ENCODE measurements at regions not wholly inside any gene's neighbourhood (a gene's known extent, or its start where the extent isn't known, plus 50 kb on each side); places are given as distances from the start of the nearest gene placed in this dataset.
"Not testable (repeated sequence)": the region's sequence is repeated elsewhere in the genome, so short reads cannot be mapped to it uniquely, and the experiment has no call there.

DNA sequence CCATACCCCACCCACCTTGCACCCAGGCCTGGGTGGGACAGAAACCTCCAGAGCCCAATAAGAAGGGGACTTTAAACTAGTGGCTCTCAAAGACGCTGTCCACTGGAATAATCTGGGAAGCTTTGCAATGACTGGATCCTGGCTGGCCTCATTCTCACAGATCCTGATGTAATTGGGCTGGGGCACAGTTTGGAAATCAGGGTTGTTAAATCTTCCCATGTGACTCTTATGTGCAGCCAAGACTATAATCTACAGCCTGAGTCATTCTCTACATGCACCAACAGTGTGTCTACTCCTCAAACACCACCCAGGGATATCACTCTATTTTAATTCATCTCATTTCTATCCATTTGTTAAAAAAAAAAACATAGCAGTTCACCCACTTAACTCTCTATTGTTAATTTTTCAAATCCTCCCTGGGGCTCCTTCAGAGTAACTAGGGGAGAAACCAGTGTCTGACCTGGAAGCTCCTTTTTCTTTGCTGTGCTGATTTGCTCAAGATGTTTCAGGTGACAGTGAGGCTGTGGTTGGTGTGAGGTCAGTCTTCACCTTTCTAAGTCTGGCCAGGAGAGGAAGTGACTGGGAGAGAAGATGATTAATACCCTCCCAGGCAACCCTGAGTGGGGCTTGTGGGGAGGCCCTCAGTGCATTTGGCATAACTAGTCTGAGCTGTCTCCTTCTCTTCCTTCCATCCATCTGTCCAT, 211.6 kb upstream of the SFSWAP start:
- intact Hi-C loops (cut with micrococcal nuclease), result no loop called here

DNA sequence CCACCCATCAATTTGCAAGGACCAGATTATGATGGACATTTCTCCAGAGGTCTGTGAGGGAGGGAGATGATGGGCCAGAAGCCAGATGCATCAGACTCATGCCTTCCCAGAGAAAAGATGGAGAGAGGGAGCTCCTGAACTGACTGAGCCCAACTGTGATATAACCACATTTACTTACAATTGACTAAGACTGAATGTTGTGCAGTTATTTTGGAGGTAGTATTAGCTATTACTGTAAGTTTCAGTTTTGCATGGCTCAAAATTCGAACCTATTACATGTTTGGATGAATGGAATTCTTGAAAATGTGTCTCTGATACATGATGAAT, 211.1 kb upstream of the SFSWAP start:
- intact Hi-C loops (cut with micrococcal nuclease), result no loop called here

DNA sequence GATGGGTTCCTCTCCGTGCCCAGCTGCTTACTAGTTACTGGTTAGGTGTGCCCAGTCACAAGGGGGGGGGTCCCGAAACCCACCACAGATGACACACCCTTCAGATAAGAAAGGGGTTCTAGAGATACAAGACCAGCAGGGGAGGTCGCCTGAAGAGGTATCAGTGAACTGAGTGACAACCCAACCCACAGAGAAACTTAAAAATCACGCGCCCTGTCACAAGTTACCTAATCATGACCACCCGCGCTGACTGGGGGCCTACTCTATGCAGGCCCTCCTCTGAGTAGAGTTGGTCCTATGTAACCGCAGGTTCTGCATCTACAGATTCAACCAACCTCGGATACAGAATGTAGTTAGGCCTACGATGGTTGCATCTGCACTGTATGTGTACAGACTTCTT, 210.3 kb upstream of the SFSWAP start:
- intact Hi-C loops (cut with micrococcal nuclease), result no loop called here

DNA sequence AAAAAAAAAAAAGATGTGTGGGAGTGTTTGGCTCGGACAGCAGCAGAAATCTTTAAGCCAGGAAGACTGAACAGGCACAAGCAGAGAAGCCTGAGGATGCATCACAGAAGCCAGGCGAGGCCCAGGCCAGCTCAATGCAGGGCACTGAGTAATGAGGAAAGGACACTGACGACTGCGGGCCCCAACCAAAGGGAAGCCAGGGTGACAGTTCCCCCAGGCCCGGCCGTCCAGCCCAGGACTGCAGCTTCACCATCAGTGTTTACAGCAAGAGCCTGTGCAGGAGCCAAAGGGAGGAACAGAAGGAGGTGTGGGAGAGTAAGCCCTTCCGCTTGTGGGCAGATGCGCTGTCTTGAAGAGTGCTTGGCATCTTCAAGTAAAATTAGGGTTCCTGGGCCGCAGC, 205.3 kb upstream of the SFSWAP start:
- intact Hi-C loops (cut with micrococcal nuclease), result no loop called here

DNA sequence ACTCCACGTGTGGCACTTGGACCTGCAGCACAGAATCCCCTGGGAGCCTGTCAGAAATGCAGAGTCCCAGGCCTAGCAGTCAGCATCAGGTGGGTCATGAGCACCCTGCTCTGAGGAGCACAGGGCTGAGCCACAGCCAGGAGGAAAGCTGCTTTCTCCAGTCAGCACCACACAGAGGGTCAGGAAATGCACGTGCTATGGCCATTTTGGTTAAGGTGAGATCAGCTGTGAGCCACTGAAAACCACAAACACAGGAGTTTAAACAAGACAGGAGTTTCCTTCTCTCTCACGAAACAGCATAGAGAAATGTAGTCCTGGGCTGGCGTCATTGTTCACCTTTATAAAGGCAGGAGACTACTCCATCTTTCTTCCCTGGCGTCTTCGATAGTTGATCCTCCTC, 204.5 kb upstream of the SFSWAP start:
- intact Hi-C loops (cut with micrococcal nuclease), result no loop called here

DNA sequence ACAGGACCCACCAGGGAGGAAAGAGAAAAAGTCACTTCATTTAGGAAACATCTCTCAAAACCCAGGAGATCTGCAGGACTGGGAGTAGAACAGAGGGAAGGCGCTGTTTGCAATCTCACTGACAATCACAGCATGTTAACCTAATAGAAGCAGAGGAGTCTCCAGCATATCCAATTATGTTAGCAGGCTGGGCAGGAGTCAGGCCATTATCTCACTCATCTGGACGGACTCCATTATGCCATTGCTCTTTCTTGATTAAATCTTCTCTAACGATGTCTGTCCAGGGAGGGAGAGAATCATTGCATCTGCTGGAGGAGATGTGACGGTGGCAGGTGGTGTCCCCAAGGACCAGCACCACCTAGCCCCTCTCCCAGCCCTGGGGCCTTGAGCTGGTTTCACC, 203.8 kb upstream of the SFSWAP start:
- intact Hi-C loops (cut with micrococcal nuclease), result no loop called here

DNA sequence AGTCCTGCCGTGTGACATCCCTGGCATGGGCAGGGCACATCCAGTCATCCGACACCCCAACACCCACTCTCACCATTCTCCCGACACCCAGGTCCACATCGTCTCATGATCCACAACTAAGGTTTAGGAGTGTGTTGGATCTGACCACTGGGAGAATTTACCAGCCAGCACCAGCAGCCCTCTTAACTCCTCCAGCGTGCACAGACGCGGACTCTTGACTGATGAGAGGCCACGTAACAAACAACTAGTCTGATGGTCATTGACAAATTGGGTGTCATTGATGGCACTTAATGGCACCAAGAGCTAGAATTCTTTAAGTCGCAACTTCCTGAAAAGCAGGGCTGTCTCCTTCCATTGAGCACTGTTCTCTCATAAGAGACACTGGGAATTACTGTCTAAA, 203.0 kb upstream of the SFSWAP start:
- intact Hi-C loops (cut with micrococcal nuclease), result no loop called here

DNA sequence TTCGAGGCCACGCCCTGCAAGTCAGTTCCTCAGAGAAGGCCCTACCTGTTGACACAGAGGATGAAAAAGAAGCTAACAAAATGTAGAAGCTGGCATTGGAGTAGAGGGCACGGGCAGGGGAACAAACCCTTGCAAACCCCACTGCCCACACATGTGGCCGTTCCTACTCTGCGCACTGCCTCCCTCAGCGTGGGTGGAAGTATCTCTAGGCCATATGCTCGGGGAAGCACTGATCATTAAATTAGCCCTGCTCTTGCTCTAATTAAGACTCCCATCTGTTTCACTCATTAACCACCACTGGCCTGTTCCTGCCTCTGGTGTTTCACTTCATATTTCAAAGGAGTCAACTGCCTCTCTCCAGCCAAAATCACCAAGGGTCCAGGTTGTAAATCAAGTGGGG, 201.2 kb upstream of the SFSWAP start:
- intact Hi-C loops (cut with micrococcal nuclease), result no loop called here

DNA sequence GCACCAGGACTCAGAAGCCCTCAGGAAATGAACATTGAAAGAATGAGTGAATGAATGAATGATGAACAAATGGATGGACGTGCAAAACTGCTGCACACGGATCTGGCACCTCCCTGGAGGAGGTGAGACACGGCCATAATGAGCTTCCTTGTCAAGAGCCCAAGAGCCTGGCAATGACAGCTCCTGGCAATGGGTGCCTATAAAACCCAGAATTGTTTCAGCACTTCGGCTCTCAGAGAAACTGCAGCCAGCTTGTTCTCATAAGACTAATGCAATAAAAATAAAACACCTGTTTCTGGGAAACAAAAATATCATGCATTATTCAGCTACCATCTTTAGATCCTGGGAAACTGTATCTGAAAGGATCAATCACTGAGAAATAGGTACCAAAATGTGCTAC, 200.5 kb upstream of the SFSWAP start:
- intact Hi-C loops (cut with micrococcal nuclease), result no loop called here

DNA sequence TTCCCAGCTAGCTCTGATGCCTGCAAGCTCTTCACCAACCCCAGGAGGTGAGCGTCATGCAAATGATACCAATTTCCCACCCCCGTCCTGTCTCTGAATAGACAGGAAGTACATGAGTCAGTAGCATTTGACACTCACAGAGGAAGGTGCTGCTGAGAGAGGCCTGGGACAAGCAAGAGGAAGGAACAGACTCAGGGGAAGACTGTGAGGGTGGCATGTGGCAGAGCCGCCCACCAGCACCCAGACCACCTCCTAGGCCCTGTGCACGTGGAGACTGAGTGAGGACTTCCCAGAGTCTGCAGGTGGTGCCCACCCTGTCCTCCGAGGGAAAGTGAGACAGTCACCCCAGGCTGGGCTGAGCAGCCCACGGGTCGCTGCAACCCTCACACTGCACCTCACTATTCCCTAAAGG, 199.5 kb upstream of the SFSWAP start:
- intact Hi-C loops (cut with micrococcal nuclease), result loop anchor here (1.0 kb wide), 1 partner anchor 93 kb away; no protein-coding TSS in a partner anchor

DNA sequence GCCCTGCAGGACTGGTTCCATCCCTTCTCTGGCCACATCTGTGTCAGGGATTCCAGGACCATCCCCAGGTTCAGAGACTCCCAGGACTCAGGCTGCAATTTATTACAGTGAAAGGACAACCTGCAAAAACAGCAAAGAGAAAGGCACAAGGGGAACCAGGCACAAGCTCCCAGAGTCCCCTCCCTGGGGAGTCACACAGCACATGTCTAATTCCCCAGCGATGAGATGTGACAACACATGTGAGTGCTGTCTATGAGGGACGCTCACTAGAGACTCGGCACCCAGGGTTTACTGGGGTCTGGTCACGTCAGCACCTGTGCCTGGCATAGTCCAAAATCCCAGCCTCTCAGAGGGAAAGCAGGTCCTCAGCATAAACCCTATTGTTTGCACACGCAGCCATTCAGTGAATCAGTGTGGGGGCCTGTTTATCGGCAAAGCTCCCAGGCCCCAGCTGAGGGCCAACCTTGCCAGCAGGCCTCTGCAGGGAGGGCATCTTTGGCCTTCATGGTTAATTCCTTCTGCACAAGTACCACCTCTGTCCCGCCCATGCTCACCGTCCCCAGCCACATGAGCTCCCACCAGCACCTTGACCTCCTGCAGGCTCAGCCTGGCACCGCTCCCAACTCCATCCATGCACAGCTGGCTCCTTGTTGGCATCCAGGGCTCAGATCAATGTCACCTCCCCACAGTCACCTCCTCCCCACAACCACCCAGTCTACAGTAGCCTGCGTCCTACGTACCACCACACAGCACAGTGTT, 198.9 kb upstream of the SFSWAP start:
- intact Hi-C loops (cut with micrococcal nuclease), result loop anchor here (1.0 kb wide), 1 partner anchor 92 kb away; no protein-coding TSS in a partner anchor

DNA sequence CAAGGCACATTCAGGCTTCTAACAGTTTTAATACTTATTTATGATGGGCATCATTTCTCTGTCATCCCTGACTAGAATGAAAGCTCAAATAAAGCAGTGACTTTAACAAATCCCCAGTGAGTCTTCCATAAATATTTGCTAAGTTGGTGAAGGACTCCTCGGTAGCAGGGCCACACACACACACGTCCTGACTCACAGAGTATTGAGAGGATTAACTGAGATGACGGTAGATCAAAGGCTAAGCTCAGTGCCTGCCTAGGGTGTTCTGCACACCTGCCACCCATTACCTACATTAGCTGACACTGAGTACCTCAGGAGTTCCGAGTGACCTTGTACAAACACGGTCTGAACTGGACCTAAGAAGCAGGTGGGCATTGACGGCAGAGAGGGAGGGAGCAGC, 197.3 kb upstream of the SFSWAP start:
- intact Hi-C loops (cut with micrococcal nuclease), result no loop called here

DNA sequence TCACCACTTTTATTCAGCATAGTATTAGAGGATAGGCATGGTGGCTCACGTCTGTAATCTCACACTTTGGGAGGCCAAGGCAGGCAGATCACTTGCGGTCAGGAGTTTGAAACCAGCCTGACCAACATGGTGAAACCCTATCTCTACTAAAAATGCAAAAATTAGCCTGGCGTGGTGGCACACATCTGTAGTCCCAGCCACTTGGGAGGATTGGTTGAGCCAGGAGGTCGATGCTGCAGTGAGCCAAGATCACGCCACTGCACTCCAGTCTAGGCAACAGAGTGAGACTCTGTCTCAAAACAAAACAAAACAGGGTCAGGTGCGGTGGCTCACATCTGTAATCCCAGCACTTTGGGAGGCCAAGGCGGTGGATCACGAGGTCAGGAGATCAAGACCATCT, 190.3 kb upstream of the SFSWAP start:
- intact Hi-C loops (cut with micrococcal nuclease), result not testable (repeated sequence)

DNA sequence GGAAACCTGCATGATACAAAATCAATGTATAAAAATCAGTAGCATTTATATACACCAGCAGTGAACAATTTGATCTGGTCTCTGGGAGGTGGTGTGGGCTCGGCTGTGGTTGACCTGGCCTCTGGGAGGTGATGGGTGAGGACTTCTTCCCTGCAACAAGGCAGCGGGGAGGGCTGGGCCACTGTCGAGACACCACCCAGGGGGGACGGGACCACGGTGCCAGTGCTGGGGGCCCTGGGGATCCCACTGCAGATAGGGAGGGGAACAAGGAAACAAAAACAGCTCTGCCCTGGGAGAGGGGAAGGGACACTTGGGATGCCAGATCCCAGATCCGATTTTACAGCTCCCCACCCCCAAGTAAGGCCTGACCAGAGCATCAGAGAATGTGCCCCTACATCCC, 189.6 kb upstream of the SFSWAP start:
- intact Hi-C loops (cut with micrococcal nuclease), result no loop called here

DNA sequence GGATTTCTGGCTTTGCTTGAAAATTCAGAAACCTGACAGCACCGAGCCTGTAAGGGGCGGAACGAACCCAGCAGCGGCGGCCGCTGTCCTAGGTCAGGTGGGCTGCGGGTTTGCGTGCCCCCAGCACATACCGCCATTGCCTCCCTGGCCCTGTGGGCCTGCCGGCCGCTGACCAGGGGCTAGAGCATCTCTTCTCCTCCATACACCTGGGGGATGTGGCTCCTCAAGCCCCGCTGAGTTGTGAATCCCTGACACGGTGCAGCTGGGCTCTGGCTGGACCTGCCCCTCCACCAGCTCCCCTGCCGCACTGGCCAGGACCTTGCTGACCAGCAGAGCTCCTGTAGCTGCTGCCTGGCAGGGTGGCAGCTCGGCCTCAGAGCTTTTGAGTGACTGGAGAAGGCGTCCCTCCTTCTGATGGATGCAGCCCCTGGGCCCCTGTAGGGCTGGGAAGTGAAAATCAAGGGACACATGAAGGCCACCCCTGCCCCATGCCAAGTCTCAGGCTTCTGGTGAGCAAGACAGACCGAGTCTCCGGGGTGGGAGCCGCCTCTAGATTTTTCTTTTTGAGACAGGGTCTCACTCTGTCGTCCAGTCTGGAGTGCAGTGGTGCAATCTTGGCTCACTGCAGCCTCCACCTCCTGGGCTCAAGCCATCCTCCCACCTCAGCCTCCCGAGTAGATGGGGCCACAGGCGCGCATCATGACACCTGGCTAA, 184.9 kb upstream of the SFSWAP start:
- intact Hi-C loops (cut with micrococcal nuclease), result no loop called here

DNA sequence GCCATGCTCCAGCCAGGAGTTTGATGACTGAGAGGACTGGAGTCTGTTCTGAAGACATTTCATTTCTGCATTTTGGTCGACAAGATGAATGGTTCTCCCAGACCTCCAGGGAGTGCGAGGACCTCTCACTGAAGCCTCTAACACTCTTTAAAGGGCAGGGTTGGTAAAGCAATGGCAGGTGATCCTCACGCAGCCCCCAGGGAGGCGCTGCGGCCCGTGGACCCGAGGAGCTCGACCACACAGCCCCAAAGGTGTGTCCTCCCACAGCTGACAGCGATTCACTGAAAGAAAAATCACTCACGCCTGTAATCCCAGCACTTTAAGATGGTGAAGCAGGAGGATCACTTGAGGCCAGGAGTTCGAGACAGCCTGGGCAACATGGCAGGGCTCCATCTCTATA, 183.8 kb upstream of the SFSWAP start:
- intact Hi-C loops (cut with micrococcal nuclease), result no loop called here

DNA sequence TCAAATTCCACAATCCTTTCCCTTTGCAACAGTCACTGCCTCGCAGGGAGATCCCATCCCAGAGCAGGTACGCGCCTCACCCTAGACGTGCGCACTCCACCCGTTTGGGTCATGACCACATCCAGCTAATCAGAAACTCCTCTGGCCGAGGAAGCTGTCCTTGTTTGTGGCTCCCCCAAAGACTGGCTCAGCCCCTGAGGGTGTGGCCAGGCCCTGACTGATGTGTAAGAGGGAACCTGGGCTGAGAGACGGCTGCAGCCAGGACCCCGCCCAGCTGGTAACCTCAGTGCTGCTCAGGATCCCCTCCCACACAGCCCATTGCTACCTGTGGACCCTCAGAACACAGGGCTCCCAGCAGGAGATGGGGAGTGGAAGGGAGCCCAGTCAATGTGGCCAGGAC, 183.2 kb upstream of the SFSWAP start:
- intact Hi-C loops (cut with micrococcal nuclease), result no loop called here

DNA sequence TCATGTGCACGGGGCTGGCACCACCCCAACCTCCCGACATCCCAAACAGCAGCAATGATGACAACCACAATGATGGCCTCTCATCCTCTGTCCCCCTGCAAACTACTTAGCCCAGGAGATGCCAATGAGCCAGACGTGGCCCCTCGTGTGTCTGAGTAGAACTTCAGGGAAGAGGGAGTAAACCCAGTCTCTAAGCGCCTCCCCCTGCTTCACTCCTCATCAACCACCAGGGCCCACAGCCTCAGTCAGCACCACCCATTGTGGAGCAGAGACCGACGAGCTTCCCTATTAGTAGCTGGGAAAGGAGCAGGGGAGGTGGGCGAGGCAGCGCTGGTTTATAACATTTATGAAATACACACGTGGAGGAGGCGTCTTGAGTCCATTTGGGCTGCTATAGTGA, 182.7 kb upstream of the SFSWAP start:
- intact Hi-C loops (cut with micrococcal nuclease), result no loop called here

DNA sequence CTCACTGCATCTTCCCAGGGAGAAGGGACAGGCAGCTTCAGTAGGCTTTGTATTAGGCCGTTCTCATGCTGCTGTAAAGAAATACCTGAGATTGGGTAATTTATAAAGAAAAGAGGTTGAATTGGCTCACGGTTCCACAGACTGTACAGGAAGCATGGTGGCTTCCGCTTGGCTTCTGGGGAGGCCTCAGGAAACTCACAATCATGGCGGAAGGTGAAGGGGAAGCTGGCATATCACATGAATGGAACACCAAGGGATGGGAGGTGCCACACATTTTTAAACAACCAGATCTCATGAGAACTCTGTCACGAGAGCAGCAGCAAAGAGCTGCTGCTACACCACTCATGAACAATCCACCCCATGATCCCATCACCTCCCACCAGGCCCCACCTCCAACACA, 182.2 kb upstream of the SFSWAP start:
- intact Hi-C loops (cut with micrococcal nuclease), result no loop called here

DNA sequence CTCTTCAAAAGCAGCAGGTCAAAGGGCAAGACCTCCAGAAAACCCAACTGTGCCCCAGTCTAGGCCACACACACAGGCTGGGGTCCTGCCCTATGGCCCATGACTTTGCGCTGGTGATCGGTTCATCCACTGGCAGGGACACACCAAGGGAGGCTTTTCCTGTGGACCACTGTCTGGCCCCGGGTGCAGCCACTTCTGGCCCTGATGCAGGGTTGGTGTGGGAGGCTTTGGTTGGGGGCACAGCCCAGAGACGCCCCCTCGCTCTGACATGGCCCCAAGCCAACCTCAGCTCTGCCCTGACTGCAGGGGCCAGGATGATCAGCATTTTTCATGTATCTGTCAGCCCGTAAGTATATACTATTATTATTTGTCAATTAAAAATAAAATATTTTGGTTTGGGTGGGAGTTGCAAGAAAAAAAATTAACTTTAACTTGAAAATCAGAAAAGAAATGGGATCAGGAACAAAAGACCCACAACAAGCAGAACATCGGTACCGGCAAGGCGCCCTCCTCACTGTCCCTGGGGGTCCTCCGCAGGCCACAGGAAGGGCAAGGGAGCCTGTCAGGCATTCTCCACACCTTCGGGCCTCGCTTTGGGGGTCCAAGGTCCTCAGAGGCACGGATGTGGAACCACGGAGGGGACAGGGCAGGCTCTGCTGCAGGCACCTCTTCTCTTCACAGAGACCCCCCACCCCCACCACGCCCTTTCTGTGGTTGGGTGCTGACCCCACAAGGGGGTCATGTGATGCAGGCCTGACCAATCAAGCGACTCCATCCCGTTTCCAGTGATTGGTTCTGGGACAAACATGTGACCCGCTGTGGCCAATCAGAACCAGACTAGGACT, 181.5 kb upstream of the SFSWAP start:
- intact Hi-C loops (cut with micrococcal nuclease), result no loop called here

DNA sequence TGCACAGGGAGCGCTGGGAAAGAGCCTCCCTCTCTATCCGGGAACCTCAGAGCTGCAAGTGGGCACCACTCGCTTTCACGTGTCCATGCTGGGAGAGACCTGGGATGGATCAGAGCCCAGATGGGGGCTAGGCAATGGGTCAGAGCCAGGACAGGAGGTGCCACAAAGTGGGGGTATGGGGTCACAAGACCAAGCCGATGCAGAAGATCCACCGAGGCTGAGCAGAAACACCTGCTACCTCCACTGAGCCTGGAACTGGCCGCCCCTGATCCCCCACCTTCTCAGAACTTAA, 180.9 kb upstream of the SFSWAP start:
- intact Hi-C loops (cut with micrococcal nuclease), result no loop called here

DNA sequence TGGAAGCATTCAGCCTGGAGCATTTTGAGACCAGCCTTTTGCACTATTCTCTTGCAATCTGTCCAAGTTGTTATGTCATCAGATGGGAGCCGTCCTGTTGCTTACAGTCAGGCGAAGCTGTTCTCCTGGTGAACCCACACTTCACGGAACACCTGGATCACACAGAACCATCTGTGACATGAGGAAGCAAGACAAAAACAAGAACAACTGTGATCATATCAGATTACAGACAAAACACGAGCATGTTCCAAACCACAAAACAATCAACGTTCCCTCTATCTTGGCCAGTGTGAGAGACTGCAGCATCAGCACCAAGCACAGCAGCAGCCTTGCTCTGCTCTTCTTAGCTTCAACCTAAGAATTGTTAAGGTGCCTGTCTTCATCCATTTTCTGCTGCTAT, 180.5 kb upstream of the SFSWAP start:
- intact Hi-C loops (cut with micrococcal nuclease), result no loop called here

Data from T-helper 1 cell treated with Interleukin-12 subunit alpha and Interleukin-12 subunit beta and Interleukin-4 antibody, amounts not matched to agents 30 ng/mL and 1 ng/mL, for 36 hours (primary cell).